ENCODE measurements at regions not wholly inside any gene's neighbourhood (a gene's known extent, or its start where the extent isn't known, plus 50 kb on each side); places are given as distances from the start of the nearest gene placed in this dataset.
A peak's percentile ranks its signal among the peaks of the same experiment; 100 is the strongest.

DNA sequence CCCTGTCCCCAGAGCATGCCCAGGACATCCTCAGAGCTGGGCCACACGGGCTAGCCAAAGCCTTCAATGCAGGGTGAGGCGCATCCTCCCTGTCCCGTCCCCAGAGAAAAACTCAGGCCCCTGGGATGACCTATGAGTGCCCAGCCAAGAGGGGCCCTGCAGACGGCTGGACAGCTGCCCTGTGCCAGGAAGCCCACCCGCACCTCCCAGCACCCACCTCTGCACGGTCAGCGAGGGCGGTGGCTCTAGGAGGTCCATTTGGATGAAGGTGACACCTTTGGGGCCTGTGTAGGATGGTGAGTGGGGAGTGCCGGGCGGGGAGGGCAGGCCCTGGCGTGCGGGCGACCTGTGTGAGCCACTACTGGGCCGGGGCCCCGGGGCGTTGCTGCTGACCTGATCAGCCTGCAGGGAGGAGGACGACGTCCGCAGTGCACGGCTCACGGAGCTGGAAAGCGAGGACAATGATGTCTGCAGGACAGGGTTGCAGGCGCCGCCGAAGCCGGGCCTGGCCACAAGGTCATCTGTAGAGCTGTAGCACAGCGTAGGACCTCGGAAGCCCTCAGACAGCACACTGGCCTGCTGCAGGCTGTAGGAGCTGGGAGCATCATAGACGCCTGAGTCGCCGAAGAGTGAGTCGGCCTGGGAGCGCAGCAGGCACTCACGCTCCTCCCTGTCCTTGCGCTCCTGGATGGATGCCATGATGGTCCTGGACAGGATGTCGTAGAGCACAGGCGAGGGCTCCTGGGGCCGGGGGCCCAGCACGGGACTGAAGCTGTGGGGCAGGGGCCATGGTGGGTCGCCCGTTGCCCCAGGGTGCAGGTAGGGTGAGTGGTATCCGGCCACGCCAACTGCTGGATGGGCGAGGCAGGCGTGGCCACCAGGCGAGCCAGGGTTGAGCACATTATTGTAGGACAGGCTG is 180.5 kb downstream of the IGLL1 start:
- no peaks in the 10 kb centered on the region for H3K27me3 ChIP-seq
- DNase-seq: peak in 1 of 2 donors; percentile 83
- no peaks in the 10 kb centered on the region for H3K36me3 ChIP-seq
- H3K4me1 ChIP-seq: peaks cover 0 to 8% (median 5%) of the 10 kb centered on the region in 4 donors
- H3K4me3 ChIP-seq: no peak overlapping the region
- H3K27ac ChIP-seq: no peak overlapping the region
- no peak for ATAC-seq (ENCODE audit: low FRiP score in 2 of 2)
- H3K9me3 ChIP-seq: no peaks in the 10 kb centered on the region
- no peak for TF ChIP-seq EP300 (IDR thresholded peaks at IDR 0.05)
- WGBS, 2 donors: 87 to 88% methylated on average over 25 to 46 of the region's 46 CpGs

DNA sequence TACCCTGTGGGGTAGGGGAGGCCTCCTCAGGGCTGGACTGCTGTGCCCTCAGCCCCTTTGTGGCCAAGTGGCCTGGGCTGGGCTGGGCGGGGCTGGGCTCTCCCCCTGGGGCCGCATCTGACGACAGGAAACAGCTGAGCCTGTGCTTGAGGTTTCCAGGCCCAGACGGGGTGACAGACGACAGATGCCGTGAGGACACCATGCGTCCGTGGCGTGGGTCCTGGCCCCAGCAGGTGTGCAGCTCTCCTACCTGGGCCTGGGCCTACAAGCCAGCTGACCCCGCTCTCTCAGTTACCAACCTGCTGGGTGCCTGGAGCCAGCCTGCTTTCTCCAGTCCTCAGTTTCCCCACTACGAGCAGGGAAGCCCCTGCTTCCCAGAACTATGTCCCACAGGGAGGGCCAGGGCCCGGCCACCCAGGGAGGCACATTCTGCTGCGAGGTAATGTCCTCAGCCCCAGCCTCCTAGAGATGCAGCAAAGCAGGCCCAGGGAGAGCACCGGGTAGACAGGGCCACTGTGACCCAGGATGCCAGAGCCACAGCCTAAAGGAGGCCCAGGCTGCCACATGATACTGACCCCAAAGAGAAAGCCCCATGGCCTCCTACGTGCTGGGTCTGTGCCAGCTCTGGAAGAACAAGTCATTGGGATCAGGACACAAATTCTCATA is 181.3 kb downstream of the IGLL1 start:
- TF ChIP-seq, protein P1, sequence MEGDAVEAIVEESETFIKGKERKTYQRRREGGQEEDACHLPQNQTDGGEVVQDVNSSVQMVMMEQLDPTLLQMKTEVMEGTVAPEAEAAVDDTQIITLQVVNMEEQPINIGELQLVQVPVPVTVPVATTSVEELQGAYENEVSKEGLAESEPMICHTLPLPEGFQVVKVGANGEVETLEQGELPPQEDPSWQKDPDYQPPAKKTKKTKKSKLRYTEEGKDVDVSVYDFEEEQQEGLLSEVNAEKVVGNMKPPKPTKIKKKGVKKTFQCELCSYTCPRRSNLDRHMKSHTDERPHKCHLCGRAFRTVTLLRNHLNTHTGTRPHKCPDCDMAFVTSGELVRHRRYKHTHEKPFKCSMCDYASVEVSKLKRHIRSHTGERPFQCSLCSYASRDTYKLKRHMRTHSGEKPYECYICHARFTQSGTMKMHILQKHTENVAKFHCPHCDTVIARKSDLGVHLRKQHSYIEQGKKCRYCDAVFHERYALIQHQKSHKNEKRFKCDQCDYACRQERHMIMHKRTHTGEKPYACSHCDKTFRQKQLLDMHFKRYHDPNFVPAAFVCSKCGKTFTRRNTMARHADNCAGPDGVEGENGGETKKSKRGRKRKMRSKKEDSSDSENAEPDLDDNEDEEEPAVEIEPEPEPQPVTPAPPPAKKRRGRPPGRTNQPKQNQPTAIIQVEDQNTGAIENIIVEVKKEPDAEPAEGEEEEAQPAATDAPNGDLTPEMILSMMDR (IDR thresholded peaks at IDR 0.05): no peak
- TF ChIP-seq EP300 (IDR thresholded peaks at IDR 0.05) (no peak), POLR2AphosphoS5 (IDR thresholded peaks at IDR 0.05) (no peak), POLR2A (IDR thresholded peaks at IDR 0.05) (no peak)
- peaks cover 0 to 8% (median 5%) of the 10 kb centered on the region in 4 donors for H3K4me1 ChIP-seq
- H3K27ac ChIP-seq: no peak overlapping the region
- H3K36me3 ChIP-seq: no peaks in the 10 kb centered on the region
- no peak overlapping the region for H3K4me3 ChIP-seq
- no peaks in the 10 kb centered on the region for H3K27me3 ChIP-seq
- ATAC-seq (ENCODE audit: low FRiP score in 2 of 2) (no peak), DNase-seq (peak in 1 of 2 donors; percentile 74)
- WGBS, 2 donors: 60 to 70% methylated on average over 6 to 11 of the region's 15 CpGs
- no peaks in the 10 kb centered on the region for H3K9me3 ChIP-seq

DNA sequence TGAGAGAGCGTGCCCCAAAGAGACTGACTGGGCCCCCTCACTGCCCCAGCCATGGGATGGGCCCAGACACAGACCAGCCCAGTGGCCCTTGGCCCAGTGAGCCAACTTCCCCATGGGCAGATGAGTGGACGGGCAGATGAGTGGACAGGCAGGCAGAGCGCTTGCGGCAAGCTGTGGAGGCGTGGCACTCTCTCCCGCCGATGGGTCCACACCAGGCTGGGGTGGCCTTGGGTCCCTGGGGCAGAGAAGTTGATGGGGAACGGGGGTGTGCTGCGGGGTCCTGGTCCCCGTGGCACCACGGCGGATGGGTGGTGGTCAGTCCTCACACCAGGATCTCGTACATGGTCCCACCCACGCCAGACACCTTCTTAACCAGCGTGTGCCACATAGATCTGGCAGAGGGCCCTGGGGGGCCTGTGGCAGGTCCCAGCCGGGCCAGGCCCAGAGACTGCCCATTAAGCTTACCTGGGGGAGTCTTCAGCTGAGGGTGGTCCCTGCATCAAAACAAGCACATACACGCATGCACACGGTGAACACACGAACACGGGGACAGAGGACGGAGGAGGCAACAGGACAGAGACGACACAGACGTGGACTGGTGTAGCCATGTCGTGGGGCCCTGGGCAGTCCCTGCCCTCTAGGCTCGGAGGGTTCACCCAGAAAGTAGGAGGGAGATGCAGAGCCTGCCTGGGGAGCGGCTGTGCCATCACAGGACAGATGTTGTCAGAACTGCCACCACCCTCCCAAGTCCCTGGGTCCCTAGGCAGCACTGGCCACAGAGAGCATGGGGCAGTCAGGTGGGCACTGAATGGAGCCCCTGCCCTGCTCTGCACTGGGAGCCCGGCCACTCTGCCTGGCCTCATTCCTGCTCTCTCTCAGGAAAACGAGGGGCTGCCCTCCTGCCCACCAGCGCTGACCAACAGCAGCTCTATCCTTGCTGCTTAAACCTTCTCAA is 182.2 kb downstream of the IGLL1 start:
- no peak for ATAC-seq (ENCODE audit: low FRiP score in 2 of 2)
- H3K9me3 ChIP-seq: no peaks in the 10 kb centered on the region
- TF ChIP-seq, protein P1 (IDR thresholded peaks at IDR 0.05): no peak
- no peak for TF ChIP-seq POLR2AphosphoS5 (IDR thresholded peaks at IDR 0.05)
- no peak for TF ChIP-seq POLR2A (IDR thresholded peaks at IDR 0.05)
- TF ChIP-seq EP300 (IDR thresholded peaks at IDR 0.05): no peak
- DNase-seq: peak in 1 of 2 donors; percentile 73
- no peaks in the 10 kb centered on the region for H3K27me3 ChIP-seq
- H3K4me1 ChIP-seq: peaks cover 0 to 8% (median 5%) of the 10 kb centered on the region in 4 donors
- H3K27ac ChIP-seq: no peak overlapping the region
- H3K4me3 ChIP-seq: no peak overlapping the region
- no peaks in the 10 kb centered on the region for H3K36me3 ChIP-seq
- WGBS, 2 donors: 88 to 89% methylated on average over 18 to 21 of the region's 29 CpGs

DNA sequence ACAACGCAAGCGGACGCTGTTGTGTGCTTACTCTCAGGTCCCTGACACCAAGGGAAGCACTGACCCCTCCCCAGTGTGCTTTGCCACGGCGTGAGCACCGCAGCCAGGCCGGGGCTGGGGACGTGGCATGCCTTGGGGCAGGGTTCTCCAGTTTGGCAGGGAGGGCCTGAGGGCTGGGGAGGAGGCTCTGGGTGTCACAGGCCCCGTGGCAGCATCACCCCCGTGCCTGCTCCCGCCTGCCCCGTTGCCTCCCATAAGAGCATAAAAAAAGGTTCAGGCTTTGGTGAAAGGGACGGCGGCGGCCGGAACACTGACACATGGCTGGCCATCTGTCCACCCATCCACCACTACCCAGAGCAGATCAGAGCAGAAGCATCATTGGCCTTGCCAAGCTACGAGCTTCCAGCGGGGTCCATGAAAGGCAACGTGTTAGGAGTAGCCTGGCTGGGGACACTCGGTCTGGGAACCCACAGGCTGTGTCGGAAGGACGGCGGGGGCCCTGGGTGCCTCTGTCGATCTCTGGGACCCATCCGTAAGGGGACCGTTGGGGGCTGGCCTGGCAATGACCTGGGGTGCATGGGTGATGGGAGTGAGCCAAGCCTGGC is 183.0 kb downstream of the IGLL1 start:
- Histone ChIP-seq H3K4me3 (no peak overlapping the region), H3K36me3 (no peaks in the 10 kb centered on the region), H3K27me3 (no peaks in the 10 kb centered on the region), H3K27ac (no peak overlapping the region), H3K4me1 (peaks cover 0 to 5% (median 3%) of the 10 kb centered on the region in 4 donors), H3K9me3 (no peaks in the 10 kb centered on the region)
- TF ChIP-seq, protein P1 (IDR thresholded peaks at IDR 0.05): no peak
- TF ChIP-seq POLR2AphosphoS5 (IDR thresholded peaks at IDR 0.05): no peak
- TF ChIP-seq POLR2A (IDR thresholded peaks at IDR 0.05): no peak
- no peak for TF ChIP-seq EP300 (IDR thresholded peaks at IDR 0.05)
- WGBS, 2 donors: 91 to 92% methylated on average over 26 of the region's 26 CpGs
- DNase-seq (peak in 1 of 2 donors; percentile 75), ATAC-seq (ENCODE audit: low FRiP score in 2 of 2) (no peak)
